ENCODE measurements at regions not wholly inside any gene's neighbourhood (a gene's known extent, or its start where the extent isn't known, plus 50 kb on each side); places are given as distances from the start of the nearest gene placed in this dataset.

DNA sequence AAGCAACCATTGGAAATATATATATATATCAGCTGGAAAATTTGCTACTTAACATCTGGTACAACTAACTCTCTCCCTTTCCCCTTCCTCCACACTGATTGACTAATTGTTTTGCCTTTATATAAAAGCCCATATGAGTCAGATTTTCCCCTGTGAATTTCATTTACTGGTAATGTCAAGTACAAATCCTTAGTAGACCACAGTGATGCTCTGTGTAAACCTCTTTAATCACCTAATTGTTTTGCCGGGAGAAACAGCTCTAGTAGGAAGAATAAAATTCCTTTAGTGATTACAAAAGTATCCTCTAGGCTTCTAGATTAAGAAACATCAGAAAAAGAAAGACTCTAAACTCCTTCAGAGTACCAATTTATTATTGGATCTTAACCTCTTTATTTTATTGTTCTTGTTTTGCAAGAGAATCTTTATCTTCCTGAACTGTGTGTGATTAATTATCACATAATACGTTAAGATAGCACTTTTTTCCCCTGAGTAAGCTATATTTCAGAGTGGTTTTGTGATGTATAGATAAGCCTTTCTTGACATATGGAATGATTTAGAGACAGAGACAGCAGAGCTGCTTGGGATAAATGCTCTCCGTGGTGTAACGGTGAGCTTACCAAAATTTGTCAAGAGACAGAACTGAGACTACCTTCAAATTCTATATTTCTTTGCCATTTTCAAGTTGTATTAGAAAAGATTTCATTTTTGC is 1606.4 kb upstream of the TENM3 start:
- no TSS peak for BruUV-seq (replicated peaks)
- H3K4me3 ChIP-seq (replicated peaks in 1 of 2; ENCODE audit: low read depth in 1 of 2, low read length in 2 of 2) = no peak overlapping the region
- POLR2A ChIA-PET = no interaction called here
- CTCF ChIA-PET = no interaction called here
- ATAC-seq = no peak
- no peak for DNase-seq (ENCODE audit: low read depth, low spot score)
- H4K20me1 ChIP-seq (ENCODE audit: insufficient read depth) = no peaks in the 10 kb centered on the region
- no peaks in the 10 kb centered on the region for H3K4me1 ChIP-seq (ENCODE audit: control insufficient read depth in 1 of 2, insufficient read depth in 2 of 2, low read length in 2 of 2)
- intact Hi-C loops (cut with micrococcal nuclease) = no loop called here
- no peak overlapping the region for H2AFZ ChIP-seq (ENCODE audit: low read depth, low read length, poor library complexity, severe bottlenecking)
- H3K9ac ChIP-seq (ENCODE audit: low read length) = no peak overlapping the region
- RAD21 ChIA-PET (ENCODE audit: low non-redundant PET in 1 of 2, low total read pairs in 2 of 2, uncharacterized antibody in 2 of 2, unreplicated experiment in 2 of 2) = no interaction called here
- no peak overlapping the region for H3K27ac ChIP-seq (ENCODE audit: low read depth, low read length)
- no peak for TF ChIP-seq POLR2AphosphoS5 (IDR thresholded peaks at IDR 0.05; ENCODE audit: low read depth, low read length)
- no peak for TF ChIP-seq YY1 (IDR thresholded peaks at IDR 0.05; ENCODE audit: extremely low read depth, insufficient replicate concordance, low read depth, low read length)
- no peak for TF ChIP-seq MAX (IDR thresholded peaks at IDR 0.05)
- TF ChIP-seq TCF7L2 (IDR thresholded peaks at IDR 0.05; ENCODE audit: borderline replicate concordance, extremely low read depth, insufficient read depth, insufficient read length) = no peak
- no peak for TF ChIP-seq ZNF274 (IDR thresholded peaks at IDR 0.05; ENCODE audit: low read depth, low read length)
- TF ChIP-seq SP1 (IDR thresholded peaks at IDR 0.05; ENCODE audit: low read depth) = no peak
- TF ChIP-seq FOSL1 (IDR thresholded peaks at IDR 0.05; ENCODE audit: low read depth) = no peak
- TF ChIP-seq, protein P1, sequence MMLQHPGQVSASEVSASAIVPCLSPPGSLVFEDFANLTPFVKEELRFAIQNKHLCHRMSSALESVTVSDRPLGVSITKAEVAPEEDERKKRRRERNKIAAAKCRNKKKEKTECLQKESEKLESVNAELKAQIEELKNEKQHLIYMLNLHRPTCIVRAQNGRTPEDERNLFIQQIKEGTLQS (IDR thresholded peaks at IDR 0.05) = no peak
- no peak for TF ChIP-seq EZH2phosphoT487 (IDR thresholded peaks at IDR 0.05; ENCODE audit: borderline replicate concordance)
- no peak for TF ChIP-seq ZFX (IDR thresholded peaks at IDR 0.05)
- no peak for TF ChIP-seq CTCF (IDR thresholded peaks at IDR 0.05 in 2 of 3, conservative IDR thresholded peaks at IDR 0.05 in 1 of 3; ENCODE audit: borderline replicate concordance in 1 of 3, insufficient read depth in 1 of 3, low read depth in 2 of 3, low read length in 2 of 3)
- no peak for TF ChIP-seq JUND (IDR thresholded peaks at IDR 0.05)
- TF ChIP-seq CBX3 (IDR thresholded peaks at IDR 0.05; ENCODE audit: low read depth) = no peak
- no peak for TF ChIP-seq RAD21 (IDR thresholded peaks at IDR 0.05; ENCODE audit: low read depth)
- TF ChIP-seq SIN3A (IDR thresholded peaks at IDR 0.05; ENCODE audit: low read depth) = no peak
- TF ChIP-seq ELF1 (IDR thresholded peaks at IDR 0.05; ENCODE audit: borderline replicate concordance, low read depth) = no peak
- no peak for TF ChIP-seq CEBPB (IDR thresholded peaks at IDR 0.05; ENCODE audit: low read depth)
- no peak for TF ChIP-seq EGR1 (IDR thresholded peaks at IDR 0.05; ENCODE audit: low read depth)
- no peak overlapping the region for H3K4me2 ChIP-seq (ENCODE audit: low read length)
- H3K79me2 ChIP-seq (ENCODE audit: insufficient read depth, low read length) = no peaks in the 10 kb centered on the region
- no peaks in the 10 kb centered on the region for H3K27me3 ChIP-seq (ENCODE audit: insufficient read depth, low read length)
- no peaks in the 10 kb centered on the region for H3K36me3 ChIP-seq (ENCODE audit: control insufficient read depth in 1 of 2, insufficient read depth in 2 of 2, low read length in 2 of 2)
- no peaks in the 10 kb centered on the region for H3K9me2 ChIP-seq (ENCODE audit: insufficient read depth)
- H3K9me3 ChIP-seq (ENCODE audit: control insufficient read depth in 1 of 2, insufficient read depth in 1 of 2, low read depth in 1 of 2, low read length in 2 of 2) = no peaks in the 10 kb centered on the region

Data from HCT116 (cell line).